Uterus (tissue), 2 donors: ENCODE measurements at regions not wholly inside any gene's neighbourhood (a gene's known extent, or its start where the extent isn't known, plus 50 kb on each side); places are given as distances from the start of the nearest gene placed in this dataset.

ENCODE experiments used
- CTCF ChIP-seq, 4 experiments: fragments of 200-600 bp in 2 of 4; fragments of 450-650 bp in 2 of 4; sonication (generic) in 2 of 4; IDR thresholded peaks; one replicate each; pipeline ENCODE4 v1.5.1; 2016 to 2019; ENCODE audit warnings: antibody characterized with exemption in 4 of 4, mild to moderate bottlenecking in 2 of 4, moderate library complexity in 1 of 4
- POLR2A ChIP-seq, 2 donors: fragments of 450-650 bp; IDR thresholded peaks; one replicate each; pipeline ENCODE4 v1.6.1; 2016; ENCODE audit warnings: antibody characterized with exemption in 2 of 2, mild to moderate bottlenecking in 1 of 2, moderate library complexity in 1 of 2

GRCh38 chr5:58239731-58240130 lies 220.2 kb downstream of the PLK2 start:
- TF ChIP-seq CTCF (IDR thresholded peaks at IDR 0.05) (no peak), POLR2A (IDR thresholded peaks at IDR 0.05) (no peak)
